ENCODE measurements at regions not wholly inside any gene's neighbourhood (a gene's known extent, or its start where the extent isn't known, plus 50 kb on each side); places are given as distances from the start of the nearest gene placed in this dataset.

- no peaks in the 10 kb centered on the region for H3K36me3 ChIP-seq (ENCODE audit: control insufficient read depth in 5 of 5, insufficient read depth in 5 of 5, low read length in 5 of 5)
- peaks cover 10 to 50% (median 33%) of the 10 kb centered on the region in 5 donors for H3K9me3 ChIP-seq (ENCODE audit: control insufficient read depth in 5 of 5, low read length in 5 of 5)
- H3K27me3 ChIP-seq (ENCODE audit: control insufficient read depth in 5 of 5, insufficient read depth in 4 of 5, low read length in 5 of 5): no peaks in the 10 kb centered on the region
- H3K9ac ChIP-seq (ENCODE audit: low read length in 5 of 5): no peak overlapping the region
- no peaks in the 10 kb centered on the region for H3K4me1 ChIP-seq (ENCODE audit: control insufficient read depth in 5 of 5, insufficient read depth in 5 of 5, low read length in 5 of 5)
- H3K4me3 ChIP-seq (ENCODE audit: low read depth in 1 of 5, low read length in 5 of 5): no peak overlapping the region
- H3K27ac ChIP-seq (ENCODE audit: low read depth, low read length): no peak overlapping the region
Observed at GRCh38 chr12:46050805-46051204, 60.4 kb upstream of the SCAF11 start.

DNA sequence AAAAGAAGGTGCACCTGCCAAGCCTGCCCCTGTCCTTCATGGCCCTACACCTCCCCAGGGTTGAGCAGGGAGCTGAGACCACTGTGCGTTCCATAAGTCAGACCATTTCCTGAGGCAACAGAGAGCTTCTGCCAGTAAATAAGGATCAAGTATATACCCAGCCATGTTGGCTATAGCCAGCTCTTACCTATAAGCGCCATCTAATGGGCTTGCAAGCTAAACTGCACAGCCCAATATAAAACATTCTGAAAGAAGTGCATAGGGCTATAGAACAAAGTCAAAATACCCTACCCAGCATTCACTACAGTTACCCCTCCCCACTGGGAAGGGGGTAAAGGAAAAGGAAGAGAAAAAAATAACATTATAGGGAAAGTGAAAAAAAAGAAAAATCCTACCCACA lies 59.3 kb upstream of the SCAF11 start:
- Histone ChIP-seq H3K9me3 (ENCODE audit: control insufficient read depth in 5 of 5, low read length in 5 of 5) (peaks cover 10 to 53% (median 34%) of the 10 kb centered on the region in 5 donors), H3K27me3 (ENCODE audit: control insufficient read depth in 5 of 5, insufficient read depth in 4 of 5, low read length in 5 of 5) (no peaks in the 10 kb centered on the region), H3K4me1 (ENCODE audit: control insufficient read depth in 5 of 5, insufficient read depth in 5 of 5, low read length in 5 of 5) (no peaks in the 10 kb centered on the region), H3K27ac (ENCODE audit: low read depth, low read length) (no peak overlapping the region), H3K4me3 (ENCODE audit: low read depth in 1 of 5, low read length in 5 of 5) (no peak overlapping the region), H3K9ac (ENCODE audit: low read length in 5 of 5) (no peak overlapping the region), H3K36me3 (ENCODE audit: control insufficient read depth in 5 of 5, insufficient read depth in 5 of 5, low read length in 5 of 5) (no peaks in the 10 kb centered on the region)

- Histone ChIP-seq H3K27ac (ENCODE audit: low read depth, low read length) (no peak overlapping the region), H3K4me1 (ENCODE audit: control insufficient read depth in 5 of 5, insufficient read depth in 5 of 5, low read length in 5 of 5) (no peaks in the 10 kb centered on the region), H3K27me3 (ENCODE audit: control insufficient read depth in 5 of 5, insufficient read depth in 4 of 5, low read length in 5 of 5) (no peaks in the 10 kb centered on the region), H3K36me3 (ENCODE audit: control insufficient read depth in 5 of 5, insufficient read depth in 5 of 5, low read length in 5 of 5) (no peaks in the 10 kb centered on the region), H3K9ac (ENCODE audit: low read length in 5 of 5) (no peak overlapping the region), H3K4me3 (ENCODE audit: low read depth in 1 of 5, low read length in 5 of 5) (no peak overlapping the region), H3K9me3 (ENCODE audit: control insufficient read depth in 5 of 5, low read length in 5 of 5) (peaks cover 10 to 51% (median 34%) of the 10 kb centered on the region in 5 donors)
Observed at GRCh38 chr12:46046436-46046835, 56.1 kb upstream of the SCAF11 start.

- Histone ChIP-seq H3K27ac (ENCODE audit: low read depth, low read length) (no peak overlapping the region), H3K4me1 (ENCODE audit: control insufficient read depth in 5 of 5, insufficient read depth in 5 of 5, low read length in 5 of 5) (no peaks in the 10 kb centered on the region), H3K27me3 (ENCODE audit: control insufficient read depth in 5 of 5, insufficient read depth in 4 of 5, low read length in 5 of 5) (no peaks in the 10 kb centered on the region), H3K36me3 (ENCODE audit: control insufficient read depth in 5 of 5, insufficient read depth in 5 of 5, low read length in 5 of 5) (no peaks in the 10 kb centered on the region), H3K9me3 (ENCODE audit: control insufficient read depth in 5 of 5, low read length in 5 of 5) (peaks cover 5 to 30% (median 26%) of the 10 kb centered on the region in 5 donors), H3K9ac (ENCODE audit: low read length in 5 of 5) (no peak overlapping the region), H3K4me3 (ENCODE audit: low read depth in 1 of 5, low read length in 5 of 5) (no peak overlapping the region)
Observed at GRCh38 chr12:46043972-46044520, 53.7 kb upstream of the SCAF11 start.
